HL-60 (cell line): ENCODE measurements at regions not wholly inside any gene's neighbourhood (a gene's known extent, or its start where the extent isn't known, plus 50 kb on each side); places are given as distances from the start of the nearest gene placed in this dataset.

Experiments
- POLR2AphosphoS5 ChIP-seq: IDR thresholded peaks from 2 replicates; pipeline ENCODE4 v1.6.1; 2012; ENCODE audit warnings: low read depth
- SPI1 ChIP-seq: IDR thresholded peaks from 2 replicates; pipeline ENCODE4 v1.6.1; 2012; ENCODE audit warnings: low read depth, mild to moderate bottlenecking, borderline replicate concordance
- TF ChIP-seq, protein P1 (sequence below): IDR thresholded peaks from one replicate; pipeline ENCODE4 v1.5.1; 2011; ENCODE audit warnings: low read length, control low read depth, inconsistent platforms; ENCODE audit not compliant: insufficient read depth

DNA sequence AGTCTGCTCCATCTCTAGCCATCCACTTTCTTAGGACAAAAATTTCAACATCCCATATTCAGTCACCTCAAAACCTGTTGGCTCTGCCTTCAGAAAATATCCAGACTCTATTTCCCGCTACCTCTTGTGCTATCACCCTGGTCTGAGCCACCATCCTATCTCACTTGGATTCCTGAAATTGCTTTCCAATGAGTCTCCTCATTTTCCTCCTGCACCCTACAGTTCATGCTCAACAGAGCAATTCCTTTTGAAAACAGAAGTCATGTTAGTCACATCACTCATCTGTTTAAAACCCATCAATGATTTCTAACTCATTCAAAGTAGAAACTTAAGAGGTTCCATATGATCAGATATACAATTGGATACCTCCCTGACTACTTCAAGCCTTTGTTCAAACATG lies 229.9 kb downstream of the ADGRG6 start:
- TF ChIP-seq, protein P1, sequence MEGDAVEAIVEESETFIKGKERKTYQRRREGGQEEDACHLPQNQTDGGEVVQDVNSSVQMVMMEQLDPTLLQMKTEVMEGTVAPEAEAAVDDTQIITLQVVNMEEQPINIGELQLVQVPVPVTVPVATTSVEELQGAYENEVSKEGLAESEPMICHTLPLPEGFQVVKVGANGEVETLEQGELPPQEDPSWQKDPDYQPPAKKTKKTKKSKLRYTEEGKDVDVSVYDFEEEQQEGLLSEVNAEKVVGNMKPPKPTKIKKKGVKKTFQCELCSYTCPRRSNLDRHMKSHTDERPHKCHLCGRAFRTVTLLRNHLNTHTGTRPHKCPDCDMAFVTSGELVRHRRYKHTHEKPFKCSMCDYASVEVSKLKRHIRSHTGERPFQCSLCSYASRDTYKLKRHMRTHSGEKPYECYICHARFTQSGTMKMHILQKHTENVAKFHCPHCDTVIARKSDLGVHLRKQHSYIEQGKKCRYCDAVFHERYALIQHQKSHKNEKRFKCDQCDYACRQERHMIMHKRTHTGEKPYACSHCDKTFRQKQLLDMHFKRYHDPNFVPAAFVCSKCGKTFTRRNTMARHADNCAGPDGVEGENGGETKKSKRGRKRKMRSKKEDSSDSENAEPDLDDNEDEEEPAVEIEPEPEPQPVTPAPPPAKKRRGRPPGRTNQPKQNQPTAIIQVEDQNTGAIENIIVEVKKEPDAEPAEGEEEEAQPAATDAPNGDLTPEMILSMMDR, result no peak
- TF ChIP-seq SPI1 (no peak), POLR2AphosphoS5 (no peak)
